ENCODE measurements at regions not wholly inside any gene's neighbourhood (a gene's known extent, or its start where the extent isn't known, plus 50 kb on each side); places are given as distances from the start of the nearest gene placed in this dataset.

- no peak overlapping the region for H4K8ac ChIP-seq (ENCODE audit: low read depth, low read length)
- no peaks in the 10 kb centered on the region for H3K79me2 ChIP-seq (ENCODE audit: control insufficient read depth, insufficient read depth, low read length, poor library complexity)
- no peak overlapping the region for H2BK12ac ChIP-seq (ENCODE audit: low read length)
- H4K91ac ChIP-seq (ENCODE audit: low read depth, low read length) = no peak overlapping the region
- H4K12ac ChIP-seq (ENCODE audit: low read depth, low read length) = no peak overlapping the region
- H3K23ac ChIP-seq (ENCODE audit: low read length) = no peak overlapping the region
- H3K27ac ChIP-seq (ENCODE audit: low read depth, low read length) = no peak overlapping the region
- H3K27me3 ChIP-seq (ENCODE audit: insufficient read depth, low read length) = no peaks in the 10 kb centered on the region
- H3K4me3 ChIP-seq (ENCODE audit: low read depth, low read length) = no peak overlapping the region
- peaks cover 8 to 11% of the 10 kb centered on the region in 2 experiments for H3K4me1 ChIP-seq (ENCODE audit: control insufficient read depth in 1 of 2, insufficient read depth in 2 of 2, low read length in 2 of 2)
- H3K18ac ChIP-seq (ENCODE audit: low read length) = no peak overlapping the region
- peaks cover 10% of the 10 kb centered on the region for H3K79me1 ChIP-seq (ENCODE audit: low read length)
- no peak for DNase-seq
- no peak overlapping the region for H3K4ac ChIP-seq (ENCODE audit: low read depth, low read length)
- H2AK5ac ChIP-seq (ENCODE audit: low read length) = no peak overlapping the region
- H2BK120ac ChIP-seq (ENCODE audit: insufficient read depth, low read length, poor library complexity) = no peak overlapping the region
- no peak overlapping the region for H3K9ac ChIP-seq (ENCODE audit: low read length)
- no peak overlapping the region for H2BK5ac ChIP-seq (ENCODE audit: low read depth, low read length, poor library complexity)
- H2AFZ ChIP-seq (ENCODE audit: insufficient read depth, low read length, poor library complexity) = no peak overlapping the region
- H3K14ac ChIP-seq (ENCODE audit: low read length) = no peak overlapping the region
- WGBS (ENCODE audit: extremely low coverage, insufficient coverage, insufficient read length) = no CpG with 5 or more reads among the region's 6 CpGs
- no peak overlapping the region for H3K4me2 ChIP-seq (ENCODE audit: low read length)
- H3K9me3 ChIP-seq (ENCODE audit: insufficient read depth, low read depth, low read length) = peaks cover 1% of the 10 kb centered on the region
- H3K36me3 ChIP-seq (ENCODE audit: control insufficient read depth in 1 of 2, insufficient read depth in 2 of 2, low read length in 2 of 2) = no peaks in the 10 kb centered on the region
Observed at GRCh38 chr14:71469643-71470335, 462.4 kb upstream of the RGS6 start.

- H2AFZ ChIP-seq (ENCODE audit: insufficient read depth, low read length, poor library complexity) = no peak overlapping the region
- peaks cover 1% of the 10 kb centered on the region for H3K9me3 ChIP-seq (ENCODE audit: insufficient read depth, low read depth, low read length)
- H3K14ac ChIP-seq (ENCODE audit: low read length) = peak overlapping the region; percentile 47
- H3K4me1 ChIP-seq (ENCODE audit: control insufficient read depth in 1 of 2, insufficient read depth in 2 of 2, low read length in 2 of 2) = peaks cover 8 to 11% of the 10 kb centered on the region in 2 experiments
- WGBS (ENCODE audit: extremely low coverage, insufficient coverage, insufficient read length) = no CpG with 5 or more reads among the region's 6 CpGs
- H2BK5ac ChIP-seq (ENCODE audit: low read depth, low read length, poor library complexity) = peak overlapping the region; percentile 60
- H3K79me1 ChIP-seq (ENCODE audit: low read length) = peaks cover 10% of the 10 kb centered on the region
- no peak overlapping the region for H3K9ac ChIP-seq (ENCODE audit: low read length)
- H4K12ac ChIP-seq (ENCODE audit: low read depth, low read length) = no peak overlapping the region
- H3K79me2 ChIP-seq (ENCODE audit: control insufficient read depth, insufficient read depth, low read length, poor library complexity) = no peaks in the 10 kb centered on the region
- peak overlapping the region; percentile 96 for H3K4ac ChIP-seq (ENCODE audit: low read depth, low read length)
- H3K4me3 ChIP-seq (ENCODE audit: low read depth, low read length) = no peak overlapping the region
- H2AK5ac ChIP-seq (ENCODE audit: low read length) = peak overlapping the region; percentile 79
- no peaks in the 10 kb centered on the region for H3K36me3 ChIP-seq (ENCODE audit: control insufficient read depth in 1 of 2, insufficient read depth in 2 of 2, low read length in 2 of 2)
- DNase-seq = peak; percentile 35 to 81
- peak overlapping the region; percentile 57 for H4K91ac ChIP-seq (ENCODE audit: low read depth, low read length)
- H3K4me2 ChIP-seq (ENCODE audit: low read length) = peak overlapping the region; percentile 27
- H4K8ac ChIP-seq (ENCODE audit: low read depth, low read length) = peak overlapping the region; percentile 40
- H3K27ac ChIP-seq (ENCODE audit: low read depth, low read length) = peak overlapping the region; percentile 67
- peak overlapping the region; percentile 72 for H3K18ac ChIP-seq (ENCODE audit: low read length)
- H3K23ac ChIP-seq (ENCODE audit: low read length) = no peak overlapping the region
- no peaks in the 10 kb centered on the region for H3K27me3 ChIP-seq (ENCODE audit: insufficient read depth, low read length)
- peak overlapping the region; percentile 82 for H2BK12ac ChIP-seq (ENCODE audit: low read length)
- H2BK120ac ChIP-seq (ENCODE audit: insufficient read depth, low read length, poor library complexity) = no peak overlapping the region
Observed at GRCh38 chr14:71471634-71472355, 460.4 kb upstream of the RGS6 start.

GRCh38 chr14:71472356-71473340, 459.6 kb upstream of the RGS6 start:
- Histone ChIP-seq H3K4me2 (ENCODE audit: low read length) (no peak overlapping the region), H3K4ac (ENCODE audit: low read depth, low read length) (no peak overlapping the region), H3K23ac (ENCODE audit: low read length) (no peak overlapping the region), H3K79me2 (ENCODE audit: control insufficient read depth, insufficient read depth, low read length, poor library complexity) (no peaks in the 10 kb centered on the region), H3K9ac (ENCODE audit: low read length) (no peak overlapping the region), H3K27ac (ENCODE audit: low read depth, low read length) (no peak overlapping the region), H2BK12ac (ENCODE audit: low read length) (no peak overlapping the region), H4K91ac (ENCODE audit: low read depth, low read length) (no peak overlapping the region), H3K9me3 (ENCODE audit: insufficient read depth, low read depth, low read length) (peaks cover 1% of the 10 kb centered on the region), H4K8ac (ENCODE audit: low read depth, low read length) (no peak overlapping the region), H2AFZ (ENCODE audit: insufficient read depth, low read length, poor library complexity) (no peak overlapping the region), H3K27me3 (ENCODE audit: insufficient read depth, low read length) (no peaks in the 10 kb centered on the region), H3K18ac (ENCODE audit: low read length) (no peak overlapping the region), H2BK120ac (ENCODE audit: insufficient read depth, low read length, poor library complexity) (no peak overlapping the region), H2BK5ac (ENCODE audit: low read depth, low read length, poor library complexity) (no peak overlapping the region), H3K79me1 (ENCODE audit: low read length) (peaks cover 10% of the 10 kb centered on the region), H3K4me1 (ENCODE audit: control insufficient read depth in 1 of 2, insufficient read depth in 2 of 2, low read length in 2 of 2) (peaks cover 8 to 10% of the 10 kb centered on the region in 2 experiments), H2AK5ac (ENCODE audit: low read length) (no peak overlapping the region), H3K4me3 (ENCODE audit: low read depth, low read length) (no peak overlapping the region), H4K12ac (ENCODE audit: low read depth, low read length) (no peak overlapping the region), H3K14ac (ENCODE audit: low read length) (no peak overlapping the region), H3K36me3 (ENCODE audit: control insufficient read depth in 1 of 2, insufficient read depth in 2 of 2, low read length in 2 of 2) (no peaks in the 10 kb centered on the region)
- WGBS (ENCODE audit: extremely low coverage, insufficient coverage, insufficient read length) = no CpG with 5 or more reads among the region's 4 CpGs
- DNase-seq = no peak

- Histone ChIP-seq H4K8ac (ENCODE audit: low read depth, low read length) (no peak overlapping the region), H3K23ac (ENCODE audit: low read length) (no peak overlapping the region), H2AFZ (ENCODE audit: insufficient read depth, low read length, poor library complexity) (no peak overlapping the region), H3K4me3 (ENCODE audit: low read depth, low read length) (no peak overlapping the region), H2BK12ac (ENCODE audit: low read length) (no peak overlapping the region), H3K9me3 (ENCODE audit: insufficient read depth, low read depth, low read length) (no peaks in the 10 kb centered on the region), H3K27ac (ENCODE audit: low read depth, low read length) (no peak overlapping the region), H4K12ac (ENCODE audit: low read depth, low read length) (no peak overlapping the region), H3K36me3 (ENCODE audit: control insufficient read depth in 1 of 2, insufficient read depth in 2 of 2, low read length in 2 of 2) (no peaks in the 10 kb centered on the region), H3K9ac (ENCODE audit: low read length) (no peak overlapping the region), H3K4me2 (ENCODE audit: low read length) (no peak overlapping the region), H2BK120ac (ENCODE audit: insufficient read depth, low read length, poor library complexity) (no peak overlapping the region), H3K4me1 (ENCODE audit: control insufficient read depth in 1 of 2, insufficient read depth in 2 of 2, low read length in 2 of 2) (peaks cover 8 to 10% of the 10 kb centered on the region in 2 experiments), H3K18ac (ENCODE audit: low read length) (no peak overlapping the region), H4K91ac (ENCODE audit: low read depth, low read length) (no peak overlapping the region), H2AK5ac (ENCODE audit: low read length) (no peak overlapping the region), H3K79me2 (ENCODE audit: control insufficient read depth, insufficient read depth, low read length, poor library complexity) (no peaks in the 10 kb centered on the region), H3K27me3 (ENCODE audit: insufficient read depth, low read length) (no peaks in the 10 kb centered on the region), H3K14ac (ENCODE audit: low read length) (no peak overlapping the region), H3K79me1 (ENCODE audit: low read length) (peaks cover 10% of the 10 kb centered on the region), H3K4ac (ENCODE audit: low read depth, low read length) (no peak overlapping the region), H2BK5ac (ENCODE audit: low read depth, low read length, poor library complexity) (no peak overlapping the region)
- DNase-seq = no peak
- WGBS (ENCODE audit: extremely low coverage, insufficient coverage, insufficient read length) = no CpG with 5 or more reads among the region's 2 CpGs
Observed at GRCh38 chr14:71473843-71474242, 458.4 kb upstream of the RGS6 start.
